ENCODE measurements at regions not wholly inside any gene's neighbourhood (a gene's known extent, or its start where the extent isn't known, plus 50 kb on each side); places are given as distances from the start of the nearest gene placed in this dataset.

- TF ChIP-seq CTCF (IDR thresholded peaks at IDR 0.05) (no peak), EP300 (IDR thresholded peaks at IDR 0.05) (no peak), POLR2A (IDR thresholded peaks at IDR 0.05) (no peak)
These were observed 151.3 kb downstream of the USP46 start for GRCh38 chr4:52507774-52508173.
